AG09309 (cell line): ENCODE measurements at regions not wholly inside any gene's neighbourhood (a gene's known extent, or its start where the extent isn't known, plus 50 kb on each side); places are given as distances from the start of the nearest gene placed in this dataset.

Experiments used
- DNase-seq: peaks from one replicate; pipeline ENCODE4 v3.0.0-alpha.2; 2010; ENCODE audit warnings: low read depth
- H3K4me3 ChIP-seq: 2 replicates; pipeline ENCODE4 v1.5.1; 2011; ENCODE audit warnings: mild to moderate bottlenecking, low read depth, low read length, moderate library complexity; ENCODE audit not compliant: control insufficient read depth
- CTCF ChIP-seq: IDR thresholded peaks from 2 replicates; pipeline ENCODE4 v1.5.1; 2011; ENCODE audit warnings: mild to moderate bottlenecking, low read depth, low read length, inconsistent platforms; ENCODE audit not compliant: insufficient read depth, control insufficient read depth; ENCODE audit errors: missing control alignments

GRCh38 chr13:91132381-91132780 is 215.1 kb upstream of the MIR17HG start:
- DNase-seq: no peak
- TF ChIP-seq CTCF: no peak
- no peak overlapping the region for H3K4me3 ChIP-seq

- H3K4me3 ChIP-seq: no peak overlapping the region
- DNase-seq: no peak
- TF ChIP-seq CTCF: no peak
Observed at GRCh38 chr13:91132786-91133185, 214.7 kb upstream of the MIR17HG start.

GRCh38 chr13:91133941-91134802 is 213.3 kb upstream of the MIR17HG start:
- peak; percentile 56 for TF ChIP-seq CTCF
- H3K4me3 ChIP-seq: no peak overlapping the region
- peak; percentile 8 for DNase-seq

GRCh38 chr13:91134803-91135184 is 212.7 kb upstream of the MIR17HG start:
- no peak for DNase-seq
- no peak for TF ChIP-seq CTCF
- H3K4me3 ChIP-seq: no peak overlapping the region

- no peak overlapping the region for H3K4me3 ChIP-seq
- no peak for TF ChIP-seq CTCF
- DNase-seq: no peak
Observed at GRCh38 chr13:91135376-91135775, 212.1 kb upstream of the MIR17HG start.

GRCh38 chr13:91135968-91136367 is 211.5 kb upstream of the MIR17HG start:
- H3K4me3 ChIP-seq: no peak overlapping the region
- no peak for TF ChIP-seq CTCF
- DNase-seq: no peak
